Stromal cell of bone marrow (primary cell): ENCODE measurements at regions not wholly inside any gene's neighbourhood (a gene's known extent, or its start where the extent isn't known, plus 50 kb on each side); places are given as distances from the start of the nearest gene placed in this dataset.

Experiments
- DNase-seq: peaks from one replicate; pipeline ENCODE4 v3.0.0-alpha.2; 2012; ENCODE audit warnings: low read depth

DNA sequence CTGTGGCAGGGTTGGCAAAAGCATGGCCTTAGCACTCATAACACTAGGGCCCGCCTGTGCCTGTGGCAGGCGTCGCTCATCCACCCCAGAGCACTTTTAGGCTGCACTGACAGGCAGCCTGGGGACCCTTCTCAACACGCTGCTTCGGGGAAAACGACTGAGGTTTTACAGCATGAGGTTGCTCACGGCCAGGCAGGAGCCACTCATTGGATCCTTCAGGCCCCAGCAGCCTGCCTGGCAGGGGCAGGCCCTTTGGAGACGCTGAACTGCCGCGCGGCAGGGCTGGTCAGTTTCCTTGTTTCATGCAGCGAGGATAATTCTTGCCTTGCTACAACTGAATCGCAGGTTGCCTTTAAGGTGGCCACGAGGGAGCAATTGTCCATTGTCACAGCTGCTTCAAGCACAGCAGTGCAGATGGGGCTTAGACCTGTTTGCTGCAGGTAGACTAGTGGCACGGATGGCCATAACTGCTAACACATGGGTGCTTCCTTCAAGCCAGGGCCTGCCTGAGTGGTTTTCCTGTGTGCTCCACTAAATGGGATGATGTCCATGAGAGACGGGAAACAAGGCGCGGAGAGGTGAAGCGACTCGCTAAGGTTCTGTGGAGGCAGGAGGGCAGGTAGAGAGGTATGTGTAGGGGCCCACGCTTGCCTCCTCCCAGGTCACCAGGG lies 49.9 kb upstream of the HS6ST1 start:
- no peak for DNase-seq

DNA sequence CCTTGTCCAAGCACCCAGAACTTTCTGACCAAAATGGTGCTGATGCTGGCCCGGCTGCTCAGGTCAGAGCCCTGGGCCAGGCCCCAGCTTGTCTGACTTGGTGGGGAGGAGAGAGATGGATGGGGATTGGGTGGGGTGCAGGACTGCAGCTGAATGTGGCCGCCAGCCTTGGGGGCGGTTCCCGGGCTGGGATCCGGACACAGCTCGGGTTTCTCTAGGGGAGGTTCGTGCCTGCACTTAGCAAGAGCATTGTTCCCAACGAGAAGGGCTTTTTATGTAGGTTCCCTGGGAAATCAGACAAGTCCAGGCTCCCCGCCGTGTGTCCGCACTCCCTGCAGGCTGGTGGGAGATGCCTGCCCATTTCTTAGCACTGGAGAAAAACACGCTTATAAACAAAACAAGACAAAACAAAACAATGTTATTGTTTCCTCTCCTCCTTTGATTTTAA lies 50.5 kb upstream of the HS6ST1 start:
- no peak for DNase-seq

DNA sequence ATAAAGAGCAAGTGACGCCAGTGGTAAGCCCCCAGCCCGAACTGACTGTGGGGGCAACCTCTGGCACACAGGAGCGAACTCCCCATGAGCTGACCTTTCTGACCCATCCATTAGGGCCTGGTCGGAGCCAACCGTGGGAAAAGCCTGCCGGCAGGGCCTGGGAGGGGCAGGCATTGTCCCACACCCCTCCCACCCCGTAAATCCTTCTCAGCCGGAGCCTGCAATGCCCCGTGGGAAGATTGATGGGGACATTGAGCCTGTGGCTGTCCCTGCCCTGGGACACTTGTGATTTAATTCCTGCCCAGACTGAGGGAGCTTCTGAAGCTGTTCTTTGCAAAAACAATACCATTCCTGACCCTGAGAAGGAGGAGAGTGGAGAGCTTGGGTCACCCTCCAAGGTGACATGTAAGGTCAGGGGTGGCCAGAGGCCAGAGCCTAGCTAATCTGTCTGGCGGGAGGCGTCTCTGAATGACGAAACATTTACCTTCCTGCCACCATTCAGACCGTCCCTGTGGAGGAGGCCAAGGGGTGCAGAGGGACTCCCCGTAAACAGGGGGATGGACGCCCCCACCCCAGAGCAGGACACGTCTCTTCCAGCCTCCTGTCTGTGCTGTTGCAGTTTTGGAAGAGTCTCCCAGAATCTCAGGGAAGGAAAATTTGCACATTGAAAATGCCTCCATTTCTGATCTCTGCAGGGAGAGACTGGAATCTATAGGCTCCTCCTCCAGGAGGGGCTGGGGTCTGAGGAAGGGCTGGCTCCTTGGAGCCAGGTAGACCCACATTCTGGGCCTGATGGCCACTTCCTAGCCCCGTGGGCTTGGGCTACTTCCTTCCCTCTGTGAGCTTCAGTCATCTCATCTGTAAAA lies 51.2 kb upstream of the HS6ST1 start:
- DNase-seq, result no peak

DNA sequence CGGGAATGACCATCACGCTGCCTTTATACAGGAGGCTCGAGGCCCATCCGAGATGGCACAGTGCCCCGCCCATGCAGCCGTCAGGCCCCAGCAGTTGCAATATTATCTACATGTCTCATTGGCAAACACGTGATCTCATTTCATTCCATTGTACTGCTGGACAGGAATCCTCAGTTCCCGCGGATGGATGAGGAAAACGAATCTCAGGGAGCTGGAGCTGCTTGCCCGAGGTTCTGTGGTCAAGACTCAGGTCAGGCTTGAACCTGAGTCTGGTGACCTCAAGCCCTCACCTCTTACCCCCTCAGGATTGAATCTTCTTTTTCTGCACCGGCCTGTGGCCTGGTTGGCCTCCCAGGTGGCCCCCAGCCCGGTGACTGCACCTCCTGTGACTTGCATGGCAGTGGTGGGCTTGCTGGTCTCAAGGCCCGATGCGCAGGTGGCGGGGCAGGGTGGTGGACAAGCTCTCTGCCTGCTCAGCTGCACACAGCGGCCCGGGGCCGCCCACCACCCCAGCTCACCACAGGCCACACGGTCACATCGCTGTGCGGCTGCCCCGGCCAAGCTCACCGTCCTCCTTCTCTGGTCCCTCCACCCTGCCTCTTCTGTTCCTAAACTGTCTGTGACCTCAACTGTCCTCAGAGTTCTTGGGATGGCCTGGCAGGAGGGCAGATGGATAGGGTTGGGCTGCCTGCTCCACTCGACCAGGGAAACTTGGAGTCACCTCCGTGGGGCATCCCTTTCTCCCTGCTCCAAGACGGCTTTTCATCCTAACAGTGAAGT lies 52.0 kb upstream of the HS6ST1 start:
- no peak for DNase-seq

DNA sequence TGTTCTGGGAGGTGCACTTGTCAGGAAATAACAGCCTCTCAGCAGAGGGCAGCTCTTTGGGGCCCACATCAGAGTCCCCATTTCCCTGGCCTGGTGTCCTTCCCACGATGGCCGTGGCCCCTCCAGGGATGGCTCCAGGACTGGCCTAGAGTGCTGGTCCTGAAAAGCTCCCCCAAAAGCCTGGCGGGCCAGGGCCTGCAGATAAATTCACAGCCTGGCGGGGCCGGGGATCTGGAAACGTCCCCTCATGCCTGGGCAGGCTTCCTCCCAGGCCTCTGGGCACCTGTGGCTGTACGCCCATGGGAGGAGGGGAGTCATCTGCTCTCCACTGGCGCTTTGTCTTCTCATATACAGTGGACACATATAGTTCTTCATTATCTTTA lies 52.6 kb upstream of the HS6ST1 start:
- DNase-seq, result no peak

DNA sequence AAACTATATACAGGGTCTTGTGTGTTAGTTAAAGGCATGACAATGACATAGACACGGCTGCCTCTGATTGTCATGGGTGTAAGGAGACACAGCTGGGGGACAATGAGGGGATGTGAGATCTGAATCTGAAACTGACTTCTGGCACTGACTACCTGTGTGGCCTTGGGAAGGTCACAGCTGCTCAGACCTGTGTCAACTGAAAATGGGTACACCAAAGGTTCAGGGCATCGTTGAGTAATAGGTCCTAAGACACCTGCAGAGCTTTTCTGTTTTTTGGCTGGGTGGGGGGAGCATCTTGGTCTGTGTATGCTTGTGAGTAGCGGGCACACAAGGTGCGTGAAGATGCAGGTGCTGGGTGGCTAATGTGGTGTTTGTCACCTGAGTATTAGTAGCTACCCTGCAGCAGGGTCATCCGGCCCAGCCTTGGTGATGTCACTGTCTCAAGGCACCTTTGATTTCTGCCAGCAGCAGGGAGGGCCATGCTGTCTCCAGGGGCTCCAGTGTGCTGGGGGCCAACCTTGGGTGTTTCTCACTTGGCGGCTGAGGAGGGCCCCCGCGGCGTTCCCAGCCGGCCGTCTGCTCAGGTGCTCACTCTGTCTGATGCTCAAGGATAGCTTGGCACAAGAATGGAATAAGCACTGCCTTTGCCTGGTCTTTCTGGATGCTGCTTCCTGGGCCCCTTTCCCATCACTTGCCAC lies 53.1 kb upstream of the HS6ST1 start:
- DNase-seq, result no peak

DNA sequence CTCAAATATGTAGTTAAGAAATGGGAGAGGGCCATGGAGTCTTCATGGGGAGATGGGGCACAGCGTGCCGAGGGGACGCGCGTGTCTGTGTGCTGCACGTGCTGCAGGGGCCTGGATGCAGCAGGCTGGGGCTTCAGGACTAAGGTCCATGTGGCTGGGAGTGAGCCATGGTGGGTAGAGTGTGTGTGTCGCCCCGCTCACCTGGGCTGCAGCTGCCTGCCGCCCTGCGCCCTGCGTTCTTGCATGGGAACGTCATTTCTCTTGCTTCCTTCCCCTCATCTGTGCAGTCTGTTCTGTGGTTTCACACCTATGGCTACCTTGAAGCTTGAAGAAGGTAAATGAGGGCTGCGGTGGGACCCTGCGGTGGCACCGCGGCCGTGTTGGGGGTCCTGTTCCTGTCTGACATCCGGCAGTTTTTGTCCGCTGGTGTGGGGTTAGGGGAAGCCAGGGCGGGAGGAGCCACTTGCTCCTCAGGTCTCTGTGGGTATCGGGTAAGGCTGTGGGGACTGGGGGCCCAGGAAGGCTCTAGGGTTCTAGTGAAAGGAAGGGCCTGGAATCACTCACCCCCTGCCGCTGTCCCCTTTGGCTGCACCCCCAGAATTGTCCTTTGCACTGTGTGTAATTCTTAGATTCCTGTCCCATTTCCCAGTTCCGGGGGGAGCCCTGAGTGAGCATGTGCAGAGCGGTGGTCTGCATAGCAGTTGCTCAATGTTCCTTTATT lies 54.1 kb upstream of the HS6ST1 start:
- no peak for DNase-seq

DNA sequence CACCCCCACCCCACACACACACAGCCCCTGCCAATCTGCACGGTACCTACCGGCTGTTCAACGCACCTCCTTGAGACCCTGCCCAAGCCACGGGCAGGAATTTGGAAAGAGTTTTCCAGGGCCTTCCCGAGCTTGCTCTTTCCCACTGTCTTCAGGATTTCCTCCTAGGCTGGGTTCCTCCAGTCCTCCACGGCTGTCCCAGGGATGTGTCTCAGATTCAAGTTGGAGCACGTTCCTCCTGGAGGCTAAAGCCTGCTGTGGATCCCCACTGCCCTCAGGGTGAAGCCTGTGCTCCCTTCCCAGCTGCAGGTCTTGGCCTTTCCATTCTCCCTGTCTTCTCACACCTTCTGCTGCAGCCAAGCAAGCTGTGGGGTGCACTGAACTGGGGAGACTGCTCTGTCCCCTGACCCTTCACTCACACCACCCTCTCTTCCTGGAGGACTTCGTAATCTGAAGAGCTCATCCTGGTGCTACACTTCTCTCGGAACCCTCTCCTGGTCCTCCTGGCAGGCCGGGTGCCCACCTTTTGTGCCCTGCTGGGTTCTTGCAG lies 54.9 kb upstream of the HS6ST1 start:
- DNase-seq, result no peak

DNA sequence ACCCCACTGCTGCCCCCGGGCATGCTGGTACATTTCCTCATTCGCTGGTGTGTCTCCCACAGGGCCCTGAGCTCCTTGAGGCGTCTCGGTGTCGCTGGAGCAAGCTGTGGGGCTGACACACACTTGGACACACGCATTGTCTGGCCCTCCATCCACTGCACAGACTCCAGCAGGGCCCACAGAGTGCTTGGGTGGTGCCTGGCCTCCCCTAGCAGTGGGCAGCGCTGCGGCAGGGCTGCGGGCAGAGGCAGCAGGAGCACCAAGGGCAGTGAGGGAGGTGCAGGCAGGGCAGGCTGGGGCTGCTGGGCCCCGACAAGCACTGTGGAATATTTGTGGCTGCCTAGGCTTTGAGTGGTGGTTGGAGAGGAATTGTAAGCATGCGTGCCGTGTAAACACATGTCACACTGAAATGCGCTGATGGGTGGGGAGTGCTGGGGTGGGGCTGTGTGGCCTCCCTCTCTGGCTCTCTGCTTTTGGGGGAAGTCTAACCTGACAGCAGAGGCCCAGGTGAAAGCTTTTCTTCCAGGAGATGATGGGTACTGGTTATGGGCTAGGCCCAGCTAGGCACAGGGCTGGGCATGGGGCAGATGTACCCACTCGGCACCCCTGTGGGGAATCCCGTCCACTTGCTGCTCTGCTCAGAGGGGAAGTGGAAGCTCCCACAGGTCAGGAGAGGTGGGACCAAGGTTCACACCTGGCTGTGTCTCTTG lies 55.5 kb upstream of the HS6ST1 start:
- DNase-seq, result no peak

DNA sequence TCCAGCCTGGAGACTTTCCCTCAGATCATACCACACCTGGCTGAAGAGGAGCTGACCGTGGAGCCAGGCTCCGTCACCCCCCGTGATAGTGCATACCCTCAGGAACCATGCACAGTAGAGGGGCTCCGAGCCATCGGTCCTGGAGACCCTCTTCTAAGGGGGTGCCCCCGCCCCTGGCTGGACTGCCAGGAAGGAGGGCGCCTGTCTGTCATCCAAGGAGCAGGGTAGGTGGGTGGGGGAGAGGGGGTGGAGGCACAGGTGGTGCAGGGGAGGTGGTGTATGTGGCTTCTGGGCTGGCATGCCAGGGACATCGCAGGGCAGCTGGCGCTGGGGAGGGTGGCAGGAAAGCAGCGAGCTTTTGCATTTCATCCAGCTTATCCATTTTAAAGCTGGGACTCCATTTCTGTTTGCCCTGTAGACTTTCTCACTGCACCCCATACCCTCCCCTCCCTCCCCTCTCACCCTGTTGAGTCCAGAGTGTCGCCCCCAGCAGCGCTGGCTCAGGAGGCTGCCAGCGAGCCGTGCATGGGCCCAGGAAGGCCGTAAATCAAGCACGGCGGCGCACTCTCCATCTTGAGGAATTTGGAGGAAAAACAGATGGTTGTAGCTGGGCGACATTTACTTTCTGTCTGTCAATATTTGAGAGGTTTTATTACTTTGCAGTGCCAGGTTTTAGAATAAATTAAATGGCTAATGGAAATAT lies 56.2 kb upstream of the HS6ST1 start:
- no peak for DNase-seq

DNA sequence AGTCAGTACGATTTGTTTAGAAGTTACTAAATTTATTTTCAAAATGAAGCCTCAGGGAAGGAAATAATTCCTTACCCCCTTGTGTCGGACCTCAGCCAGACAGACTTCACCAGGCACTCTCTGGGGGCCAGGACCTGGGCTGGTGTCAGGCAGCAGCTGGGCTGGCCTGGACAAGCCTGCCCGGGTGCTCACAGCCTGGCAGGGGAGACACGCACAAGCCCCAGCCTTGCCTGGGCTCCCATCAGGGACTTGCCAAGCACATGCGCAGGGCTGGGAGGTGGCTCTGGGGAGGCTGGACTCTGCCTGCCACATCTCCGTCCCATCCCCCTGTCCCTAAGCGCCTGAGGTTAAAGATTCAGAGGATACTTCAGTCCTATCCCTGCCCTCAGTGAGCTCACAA lies 56.8 kb upstream of the HS6ST1 start:
- no peak for DNase-seq

DNA sequence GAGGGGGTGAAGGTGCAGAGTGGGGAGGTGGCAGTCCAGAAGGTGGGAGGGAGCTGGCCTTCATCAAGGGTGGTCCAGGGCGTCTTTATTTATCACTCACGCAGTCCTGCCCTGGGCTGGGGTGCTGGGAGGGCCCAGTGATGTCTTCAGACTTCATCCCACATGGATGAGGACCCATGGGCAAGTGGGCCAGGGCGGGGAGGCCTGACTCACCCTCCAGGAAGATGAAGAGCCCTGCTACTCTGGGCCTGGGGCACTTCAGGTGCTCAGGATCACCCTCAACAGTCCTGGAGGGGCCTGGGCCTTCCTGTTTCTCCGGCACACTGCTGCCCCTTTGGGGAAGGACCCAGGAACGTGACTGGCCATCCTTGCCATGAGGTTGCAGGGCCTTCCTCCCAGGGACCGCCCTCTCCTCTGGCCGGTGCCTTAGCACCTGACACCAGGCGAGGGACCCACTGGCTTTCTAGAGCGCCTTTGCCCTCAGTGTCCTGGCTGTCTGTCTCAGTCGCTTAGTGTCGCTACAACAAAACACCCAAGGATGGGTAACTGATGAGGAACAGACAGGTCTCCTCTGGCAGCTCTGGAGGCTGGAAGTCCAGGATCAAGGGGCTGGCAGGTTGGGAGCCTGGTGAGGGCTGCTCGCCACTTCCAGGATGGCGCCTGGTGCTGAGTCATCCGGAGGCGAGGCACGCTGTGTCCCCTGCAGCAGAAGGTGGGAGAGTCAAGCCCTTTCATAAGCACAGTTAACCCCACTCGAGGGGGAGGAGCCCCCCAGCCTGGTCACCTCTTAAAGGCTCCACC lies 57.8 kb upstream of the HS6ST1 start:
- no peak for DNase-seq

DNA sequence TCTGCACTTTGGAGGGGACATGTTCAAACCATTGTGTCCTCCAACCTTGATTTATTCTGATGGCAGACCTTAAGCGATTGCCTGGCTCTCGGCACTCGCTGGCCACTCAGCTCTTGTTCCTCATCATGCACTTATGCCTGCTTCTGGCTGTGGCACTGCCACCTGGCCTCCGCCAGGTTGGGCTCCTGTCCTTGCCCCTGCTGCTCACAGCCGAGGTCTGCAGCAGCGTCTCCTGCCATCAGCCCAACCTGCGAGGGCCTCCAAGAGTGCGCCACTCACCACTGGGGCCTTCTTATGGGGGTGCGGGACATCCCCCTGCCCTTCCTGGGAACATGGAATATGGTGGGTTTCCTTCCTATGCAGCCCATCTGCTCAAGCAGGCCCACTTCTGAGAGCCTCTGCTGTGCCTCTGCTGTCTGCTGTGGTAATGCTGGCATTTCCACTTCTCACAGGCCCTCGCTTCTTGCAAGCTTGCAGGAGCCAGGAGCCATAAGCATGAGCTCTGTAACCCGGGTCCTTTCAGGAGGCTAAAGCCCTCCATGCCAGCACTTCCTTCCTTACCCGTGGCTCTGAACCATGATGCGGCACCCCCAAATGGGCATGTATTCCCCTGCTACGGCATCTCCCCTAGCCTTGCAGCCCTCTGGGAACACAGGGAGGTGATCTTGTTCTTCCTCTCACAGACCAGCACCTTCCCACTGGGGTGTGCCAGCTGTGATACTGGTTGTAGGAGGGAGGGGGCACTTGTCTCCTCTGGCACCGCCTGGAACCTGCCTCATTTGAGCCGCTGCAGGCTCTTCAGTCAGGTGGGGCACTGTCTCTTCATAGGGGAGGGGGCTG lies 58.6 kb upstream of the HS6ST1 start:
- no peak for DNase-seq

DNA sequence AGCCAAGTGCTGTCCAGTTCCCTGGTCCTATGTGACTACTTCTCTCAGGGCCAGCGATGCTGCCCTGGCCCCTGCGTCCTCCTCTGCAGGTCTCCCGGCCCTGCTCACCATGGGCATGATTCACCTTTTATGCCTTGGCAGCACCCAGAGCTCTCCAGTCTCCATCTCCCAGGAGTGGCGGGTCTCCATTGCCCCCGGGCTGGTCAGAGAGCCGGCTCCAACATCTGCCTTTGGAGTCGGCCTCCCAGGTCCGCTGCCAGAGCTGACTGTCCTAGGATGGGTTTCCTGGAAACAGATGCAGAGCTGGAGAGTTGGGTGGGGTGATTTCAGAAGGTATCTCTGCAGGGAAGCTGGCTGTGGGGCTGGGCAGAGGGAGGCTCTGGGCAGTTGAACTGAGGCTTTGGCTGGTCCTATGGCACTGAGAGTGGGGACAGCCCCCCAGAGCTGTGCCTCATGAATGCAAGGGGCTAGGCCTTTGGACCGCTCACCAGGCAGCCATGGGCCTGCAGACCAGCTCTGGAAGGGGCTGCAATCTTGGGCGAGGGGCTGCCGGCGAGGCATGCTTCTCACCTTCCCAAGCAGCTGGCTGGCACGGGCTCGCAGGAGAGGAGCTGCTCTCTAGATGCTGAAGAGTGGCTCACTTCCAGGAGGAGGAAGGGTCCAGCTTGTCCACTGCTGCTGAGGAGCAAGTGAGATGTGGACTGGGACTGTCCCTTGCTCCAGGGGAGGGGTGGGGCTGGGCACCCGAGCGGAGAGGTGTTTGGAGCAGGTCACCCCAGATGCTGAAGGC lies 59.8 kb upstream of the HS6ST1 start:
- DNase-seq, result no peak

DNA sequence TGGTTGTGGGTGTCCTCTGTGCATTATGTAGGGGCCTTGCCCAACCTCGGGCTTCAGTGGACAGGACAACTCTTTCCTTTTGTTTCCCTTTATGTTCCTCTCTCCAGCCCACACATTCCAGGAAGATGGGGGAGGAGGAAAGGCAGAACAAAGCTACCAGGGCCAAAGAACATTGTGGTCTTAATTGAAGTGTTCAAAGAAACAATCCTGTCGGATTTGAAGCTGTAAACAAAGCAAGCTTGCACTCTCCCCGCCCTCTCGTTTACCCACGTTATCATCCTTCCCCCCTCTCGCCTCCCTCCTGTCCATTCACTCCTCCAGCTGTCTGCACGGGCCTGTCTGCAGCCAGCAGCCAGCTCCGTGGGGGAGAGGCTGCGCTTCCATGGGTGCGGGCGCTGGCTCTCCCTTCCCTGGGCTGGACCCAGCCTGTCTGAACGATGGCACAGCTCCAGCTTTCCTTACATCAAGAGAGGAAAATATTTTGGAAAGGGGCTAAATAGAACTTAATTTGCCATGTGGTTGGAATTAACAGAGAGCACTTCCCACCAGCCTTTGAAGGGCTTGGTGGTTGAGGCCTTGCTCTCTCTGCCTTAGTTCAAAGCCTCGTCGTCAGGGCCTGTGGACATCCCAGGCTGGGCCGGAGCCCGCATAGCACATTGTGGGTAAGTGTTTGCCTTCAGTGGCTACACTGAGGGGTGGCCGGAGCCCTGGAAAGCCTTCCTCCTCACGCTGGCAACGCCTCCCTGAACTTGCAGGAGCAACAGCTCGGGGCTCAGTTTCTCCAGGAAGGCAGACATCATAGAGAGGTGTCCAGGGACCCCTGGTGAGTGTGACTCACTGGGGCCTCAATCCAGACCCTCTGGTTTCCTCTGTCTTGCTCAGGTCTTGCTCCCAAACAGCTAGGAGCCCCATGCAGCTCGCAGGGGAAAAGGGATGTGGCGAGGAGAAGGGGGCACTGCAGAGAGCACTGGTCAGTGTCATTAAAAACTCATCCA lies 60.6 kb upstream of the HS6ST1 start:
- DNase-seq, result no peak
